ENCODE measurements at regions not wholly inside any gene's neighbourhood (a gene's known extent, or its start where the extent isn't known, plus 50 kb on each side); places are given as distances from the start of the nearest gene placed in this dataset.

- Histone ChIP-seq H3K23me2 (ENCODE audit: low read depth, low read length) (no peaks in the 10 kb centered on the region), H3K27me3 (replicated peaks in 1 of 4; ENCODE audit: control insufficient read depth in 3 of 4, extremely low read depth in 1 of 4, insufficient read depth in 3 of 4, low read length in 3 of 4) (no peaks in the 10 kb centered on the region), H3K4ac (replicated peaks; ENCODE audit: insufficient read length, low read depth, low read length) (no peak overlapping the region), H3K56ac (replicated peaks; ENCODE audit: insufficient read length, low read depth, low read length) (no peak overlapping the region), H2BK15ac (ENCODE audit: low read length) (no peak overlapping the region), H3K79me2 (ENCODE audit: control insufficient read depth in 1 of 2, insufficient read depth in 2 of 2, low read length in 2 of 2) (no peaks in the 10 kb centered on the region), H3K14ac (ENCODE audit: insufficient read length) (no peak overlapping the region), H3K9ac (replicated peaks in 1 of 4; ENCODE audit: extremely low read depth in 1 of 4, low read depth in 3 of 4, low read length in 3 of 4) (no peak overlapping the region), H3K4me2 (ENCODE audit: insufficient read depth in 1 of 2, low read depth in 2 of 2, low read length in 2 of 2) (no peak overlapping the region), H3K4me1 (replicated peaks in 1 of 4; ENCODE audit: control insufficient read depth in 3 of 4, insufficient read depth in 4 of 4, low read length in 3 of 4) (no peaks in the 10 kb centered on the region), H3K36me3 (ENCODE audit: control insufficient read depth in 2 of 4, insufficient read depth in 4 of 4, low read length in 3 of 4) (no peaks in the 10 kb centered on the region), H3K4me3 (ENCODE audit: extremely low read depth in 1 of 4, insufficient read depth in 2 of 4, low read depth in 3 of 4, low read length in 4 of 4) (no peak overlapping the region), H4K91ac (replicated peaks; ENCODE audit: insufficient read length, low read length) (no peak overlapping the region), H3K27ac (ENCODE audit: low read depth, low read length) (no peak overlapping the region), H2AFZ (ENCODE audit: low read length) (no peak overlapping the region), H3K9me3 (ENCODE audit: insufficient read depth in 2 of 2, low read depth in 1 of 2, low read length in 1 of 2) (no peaks in the 10 kb centered on the region), H4K8ac (ENCODE audit: extremely low read depth, insufficient read depth, low read length) (no peak overlapping the region), H3K79me1 (ENCODE audit: low read depth, low read length) (no peaks in the 10 kb centered on the region), H2AK5ac (ENCODE audit: low read depth, low read length) (no peak overlapping the region), H2BK120ac (replicated peaks; ENCODE audit: low read depth, low read length) (no peak overlapping the region), H3K23ac (ENCODE audit: insufficient read length) (no peak overlapping the region), H4K5ac (ENCODE audit: insufficient read length, low read depth, low read length) (no peak overlapping the region), H2BK20ac (ENCODE audit: low read length) (no peak overlapping the region), H2BK5ac (ENCODE audit: low read depth, low read length) (no peak overlapping the region), H2BK12ac (ENCODE audit: low read depth, low read length) (no peak overlapping the region), H3K18ac (ENCODE audit: extremely low read depth, low read length) (no peak overlapping the region), H4K20me1 (replicated peaks in 1 of 2; ENCODE audit: control insufficient read depth in 1 of 2, insufficient read depth in 2 of 2, low read length in 2 of 2) (no peaks in the 10 kb centered on the region)
- DNase-seq (ENCODE audit: low read depth in 1 of 2, low spot score in 2 of 2): no peak
- TF ChIP-seq RFX5 (IDR thresholded peaks at IDR 0.05; ENCODE audit: borderline replicate concordance, low read depth, low read length) (no peak), GABPA (IDR thresholded peaks at IDR 0.05; ENCODE audit: borderline replicate concordance, insufficient read depth, low read length) (no peak)
- POLR2A ChIA-PET (ENCODE audit: partially characterized antibody): no interaction called here
- FAIRE-seq: no peak
- 88% methylated on average over 2 of the region's 2 CpGs; no CpG with 5 or more reads in 1 of the 2 experiments for WGBS, 2 experiments (ENCODE audit: extremely low coverage in 1 of 2, insufficient coverage in 1 of 2, insufficient read length in 1 of 2, insufficient replicate concordance in 2 of 2, low coverage in 1 of 2, low lambda C conversion rate in 2 of 2, missing lambda C conversion rate in 1 of 2)
- CTCF ChIA-PET (ENCODE audit: partially characterized antibody): interaction anchor here (1.2 to 1.9 kb wide), 2 partner anchors 139 to 396 kb away, joined by 4 to 5 read pairs; no protein-coding TSS in a partner anchor
These were observed 141.0 kb downstream of the NR4A2 start for GRCh38 chr2:156191527-156191926.

Measured in H1 (cell line).